HL-60 (cell line): ENCODE measurements at regions not wholly inside any gene's neighbourhood (a gene's known extent, or its start where the extent isn't known, plus 50 kb on each side); places are given as distances from the start of the nearest gene placed in this dataset.

ENCODE experiments used
- GABPA ChIP-seq: IDR thresholded peaks from 2 replicates; pipeline ENCODE4 v1.6.1; 2012; ENCODE audit warnings: low read depth
- POLR2AphosphoS5 ChIP-seq: IDR thresholded peaks from 2 replicates; pipeline ENCODE4 v1.6.1; 2012; ENCODE audit warnings: low read depth
- TF ChIP-seq, protein P1 (sequence below): IDR thresholded peaks from one replicate; pipeline ENCODE4 v1.5.1; 2011; ENCODE audit warnings: low read length, control low read depth, inconsistent platforms; ENCODE audit not compliant: insufficient read depth

DNA sequence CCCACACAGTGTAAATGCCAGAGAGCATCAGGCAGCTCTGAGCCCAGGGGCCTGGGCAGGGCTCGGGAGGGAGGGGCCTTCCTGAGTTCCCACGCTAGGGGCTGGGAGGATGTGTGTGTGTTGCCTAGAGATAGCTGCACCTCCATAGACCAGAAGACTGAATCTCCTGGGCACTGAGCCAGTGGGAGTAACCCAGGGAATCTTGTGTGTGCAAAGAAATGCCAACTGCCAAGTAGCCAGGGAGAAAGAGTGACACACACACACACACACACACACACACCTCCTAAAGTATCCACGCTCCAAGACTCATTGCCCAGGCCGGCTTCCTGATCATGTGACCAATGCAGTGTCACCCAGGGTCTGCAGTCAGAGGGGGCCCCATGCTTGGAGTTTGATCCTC, 166.2 kb upstream of the RPL38 start:
- TF ChIP-seq, protein P1, sequence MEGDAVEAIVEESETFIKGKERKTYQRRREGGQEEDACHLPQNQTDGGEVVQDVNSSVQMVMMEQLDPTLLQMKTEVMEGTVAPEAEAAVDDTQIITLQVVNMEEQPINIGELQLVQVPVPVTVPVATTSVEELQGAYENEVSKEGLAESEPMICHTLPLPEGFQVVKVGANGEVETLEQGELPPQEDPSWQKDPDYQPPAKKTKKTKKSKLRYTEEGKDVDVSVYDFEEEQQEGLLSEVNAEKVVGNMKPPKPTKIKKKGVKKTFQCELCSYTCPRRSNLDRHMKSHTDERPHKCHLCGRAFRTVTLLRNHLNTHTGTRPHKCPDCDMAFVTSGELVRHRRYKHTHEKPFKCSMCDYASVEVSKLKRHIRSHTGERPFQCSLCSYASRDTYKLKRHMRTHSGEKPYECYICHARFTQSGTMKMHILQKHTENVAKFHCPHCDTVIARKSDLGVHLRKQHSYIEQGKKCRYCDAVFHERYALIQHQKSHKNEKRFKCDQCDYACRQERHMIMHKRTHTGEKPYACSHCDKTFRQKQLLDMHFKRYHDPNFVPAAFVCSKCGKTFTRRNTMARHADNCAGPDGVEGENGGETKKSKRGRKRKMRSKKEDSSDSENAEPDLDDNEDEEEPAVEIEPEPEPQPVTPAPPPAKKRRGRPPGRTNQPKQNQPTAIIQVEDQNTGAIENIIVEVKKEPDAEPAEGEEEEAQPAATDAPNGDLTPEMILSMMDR: no peak
- TF ChIP-seq POLR2AphosphoS5 (no peak), GABPA (no peak)
